Smooth muscle cell (in vitro differentiated cells): ENCODE measurements at regions not wholly inside any gene's neighbourhood (a gene's known extent, or its start where the extent isn't known, plus 50 kb on each side); places are given as distances from the start of the nearest gene placed in this dataset.

ENCODE experiments used
- DNase-seq: peaks from one replicate; lab custom pipeline; 2025; ENCODE audit not compliant: unreplicated experiment; lab: John Stamatoyannopoulos, UW
- H2AFZ ChIP-seq: fragments of 200-600 bp; sonication (generic); 2 replicates; pipeline ENCODE4 v1.6.0; 2016; ENCODE audit warnings: antibody characterized with exemption, low read depth, mild to moderate bottlenecking
- H3F3A ChIP-seq: fragments of 200-600 bp; sonication (generic); 2 replicates; pipeline ENCODE4 v1.6.0; 2017; ENCODE audit warnings: antibody characterized with exemption, low read depth
- H3K27ac ChIP-seq: fragments of 200-600 bp; sonication (generic); 2 replicates; pipeline ENCODE4 v1.5.1; 2016; ENCODE audit warnings: low read depth, mild to moderate bottlenecking
- H3K27me3 ChIP-seq: fragments of 200-600 bp; sonication (generic); 2 replicates; pipeline ENCODE4 v1.6.1; 2016; ENCODE audit warnings: low read depth, mild to moderate bottlenecking
- H3K36me3 ChIP-seq: fragments of 200-600 bp; sonication (generic); 2 replicates; pipeline ENCODE4 v1.5.1; 2016; ENCODE audit warnings: low read depth
- H3K4me1 ChIP-seq: fragments of 200-600 bp; sonication (generic); 2 replicates; pipeline ENCODE4 v1.5.1; 2016; ENCODE audit warnings: low read depth
- H3K4me2 ChIP-seq: fragments of 200-600 bp; sonication (generic); 2 replicates; pipeline ENCODE4 v1.6.0; 2016; ENCODE audit warnings: mild to moderate bottlenecking
- H3K4me3 ChIP-seq: fragments of 200-600 bp; sonication (generic); 2 replicates; pipeline ENCODE4 v1.5.1; 2016; ENCODE audit warnings: mild to moderate bottlenecking
- H3K79me2 ChIP-seq: fragments of 200-600 bp; sonication (generic); 2 replicates; pipeline ENCODE4 v1.6.0; 2016; ENCODE audit warnings: low read depth, mild to moderate bottlenecking
- H3K9ac ChIP-seq: fragments of 200-600 bp; sonication (generic); 2 replicates; pipeline ENCODE4 v1.6.0; 2016; ENCODE audit warnings: low read depth
- H3K9me3 ChIP-seq: fragments of 200-600 bp; sonication (generic); replicated peaks from 2 replicates; pipeline ENCODE4 v1.5.1; 2016; ENCODE audit warnings: low read depth
- H4K20me1 ChIP-seq: fragments of 200-600 bp; sonication (generic); 2 replicates; pipeline ENCODE4 v1.6.0; 2016; ENCODE audit warnings: low read depth
- CTCF ChIP-seq: fragments of 200-600 bp; sonication (generic); IDR thresholded peaks from 2 replicates; pipeline ENCODE4 v1.5.1; 2017; ENCODE audit warnings: borderline replicate concordance, mild to moderate bottlenecking, antibody characterized with exemption; ENCODE audit not compliant: insufficient read depth, poor library complexity, severe bottlenecking
- WGBS: methylation state at CpG from one replicate; pipeline ENCODE4 v1.1.7; 2016; ENCODE audit warnings: low lambda C conversion rate; 5-methylcytosine and 5-hydroxymethylcytosine counted together

- H3K9me3 ChIP-seq: no peaks in the 10 kb centered on the region
- no peak overlapping the region for H3K9ac ChIP-seq
- 95% methylated on average over 8 of the region's 8 CpGs for WGBS
- no peak overlapping the region for H3K27ac ChIP-seq
- peaks cover 11% of the 10 kb centered on the region for H3K27me3 ChIP-seq
- DNase-seq: no peak
- peaks cover 13% of the 10 kb centered on the region for H3K4me1 ChIP-seq
- no peaks in the 10 kb centered on the region for H3K36me3 ChIP-seq
- no peak for TF ChIP-seq CTCF
- no peak overlapping the region for H3K4me2 ChIP-seq
- H3K79me2 ChIP-seq: no peaks in the 10 kb centered on the region
- H3F3A ChIP-seq: no peaks in the 10 kb centered on the region
- no peak overlapping the region for H3K4me3 ChIP-seq
- H2AFZ ChIP-seq: no peak overlapping the region
- H4K20me1 ChIP-seq: no peaks in the 10 kb centered on the region
These were observed 247.9 kb downstream of the ADGRL2 start for GRCh38 chr1:82048596-82048995.

- Histone ChIP-seq H3K9me3 (no peaks in the 10 kb centered on the region), H3K27ac (no peak overlapping the region), H3K4me3 (no peak overlapping the region), H3K27me3 (peaks cover 20% of the 10 kb centered on the region), H3K9ac (no peak overlapping the region), H4K20me1 (no peaks in the 10 kb centered on the region), H3K4me2 (no peak overlapping the region), H3F3A (no peaks in the 10 kb centered on the region), H3K79me2 (no peaks in the 10 kb centered on the region), H3K36me3 (no peaks in the 10 kb centered on the region), H3K4me1 (peaks cover 13% of the 10 kb centered on the region), H2AFZ (no peak overlapping the region)
- no peak for TF ChIP-seq CTCF
- DNase-seq: no peak
These were observed 244.5 kb downstream of the ADGRL2 start for GRCh38 chr1:82045221-82045620.

- no peak overlapping the region for H3K4me3 ChIP-seq
- peaks cover 13% of the 10 kb centered on the region for H3K4me1 ChIP-seq
- H3K36me3 ChIP-seq: no peaks in the 10 kb centered on the region
- DNase-seq: no peak
- TF ChIP-seq CTCF: no peak
- no peak overlapping the region for H3K9ac ChIP-seq
- peaks cover 20% of the 10 kb centered on the region for H3K27me3 ChIP-seq
- H3K27ac ChIP-seq: no peak overlapping the region
- H4K20me1 ChIP-seq: no peaks in the 10 kb centered on the region
- no peaks in the 10 kb centered on the region for H3K9me3 ChIP-seq
- no peak overlapping the region for H3K4me2 ChIP-seq
- no peaks in the 10 kb centered on the region for H3F3A ChIP-seq
- no peak overlapping the region for H2AFZ ChIP-seq
- H3K79me2 ChIP-seq: no peaks in the 10 kb centered on the region
These were observed 243.8 kb downstream of the ADGRL2 start for GRCh38 chr1:82044536-82044935.

GRCh38 chr1:82044111-82044510 is 243.4 kb downstream of the ADGRL2 start:
- TF ChIP-seq CTCF: no peak

More at GRCh38 chr1:82044111-82044510, 243.4 kb downstream of the ADGRL2 start:
- H3K9me3 ChIP-seq: no peaks in the 10 kb centered on the region
- H3K36me3 ChIP-seq: no peaks in the 10 kb centered on the region
- WGBS: 63% methylated on average over 3 of the region's 3 CpGs
- H4K20me1 ChIP-seq: no peaks in the 10 kb centered on the region
- no peak overlapping the region for H3K4me3 ChIP-seq
- H3K27me3 ChIP-seq: peaks cover 23% of the 10 kb centered on the region
- DNase-seq: no peak
- H3F3A ChIP-seq: no peaks in the 10 kb centered on the region
- no peak overlapping the region for H3K9ac ChIP-seq
- no peak overlapping the region for H3K4me2 ChIP-seq
- no peak overlapping the region for H3K27ac ChIP-seq
- no peak overlapping the region for H2AFZ ChIP-seq
- H3K79me2 ChIP-seq: no peaks in the 10 kb centered on the region
- peaks cover 13% of the 10 kb centered on the region for H3K4me1 ChIP-seq
